Endometrial microvascular endothelial cells (primary cell): ENCODE measurements at regions not wholly inside any gene's neighbourhood (a gene's known extent, or its start where the extent isn't known, plus 50 kb on each side); places are given as distances from the start of the nearest gene placed in this dataset.

Experiments used
- in situ Hi-C: cut with HindIII; loops from 2 replicates; pipeline ENCODE4 v1.10.0; 2017; ENCODE audit warnings: low sequenced_read_pairs, low pct_unique_long_range_greater_than_20kb; ENCODE audit errors: inconsistent ontology term

DNA sequence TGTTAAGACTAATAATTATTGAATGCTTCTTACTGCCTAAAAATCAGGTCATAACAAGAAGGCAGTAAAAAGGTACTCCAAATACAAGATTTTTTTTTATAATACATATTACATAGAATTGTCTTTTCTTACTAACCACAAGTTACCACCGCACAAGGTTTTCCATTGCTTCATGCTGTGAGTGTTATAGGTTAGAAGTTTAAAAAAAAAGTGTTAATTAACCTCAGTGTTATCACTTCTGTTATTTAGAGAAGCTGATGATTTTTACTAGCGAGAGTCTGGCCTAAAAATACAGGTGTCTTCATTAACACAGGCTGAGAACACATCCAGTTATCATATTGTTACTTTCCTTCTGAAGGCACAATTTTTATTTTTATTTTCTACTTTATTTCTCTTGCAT is 1281.9 kb upstream of the CELF2 start:
- in situ Hi-C loops: no loop called here

DNA sequence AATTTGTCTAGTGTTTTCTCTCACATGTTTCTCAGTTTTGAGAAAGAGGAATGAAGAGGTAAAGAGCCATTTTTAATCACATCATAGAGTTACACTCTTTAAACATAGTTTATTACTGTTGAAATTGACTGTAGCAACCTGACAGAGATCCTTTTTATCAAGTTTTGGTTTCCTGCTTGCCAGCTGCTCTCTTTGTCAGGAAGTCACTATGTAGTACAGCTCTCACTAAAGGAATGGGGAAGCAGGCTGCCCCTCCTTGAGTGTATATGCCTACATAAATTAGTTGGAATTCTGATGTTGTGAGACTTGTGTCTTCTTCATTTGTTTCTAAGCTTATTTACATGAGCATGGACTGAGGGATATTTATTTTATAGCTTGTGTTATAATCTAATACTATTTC is 1274.0 kb upstream of the CELF2 start:
- in situ Hi-C loops: no loop called here

DNA sequence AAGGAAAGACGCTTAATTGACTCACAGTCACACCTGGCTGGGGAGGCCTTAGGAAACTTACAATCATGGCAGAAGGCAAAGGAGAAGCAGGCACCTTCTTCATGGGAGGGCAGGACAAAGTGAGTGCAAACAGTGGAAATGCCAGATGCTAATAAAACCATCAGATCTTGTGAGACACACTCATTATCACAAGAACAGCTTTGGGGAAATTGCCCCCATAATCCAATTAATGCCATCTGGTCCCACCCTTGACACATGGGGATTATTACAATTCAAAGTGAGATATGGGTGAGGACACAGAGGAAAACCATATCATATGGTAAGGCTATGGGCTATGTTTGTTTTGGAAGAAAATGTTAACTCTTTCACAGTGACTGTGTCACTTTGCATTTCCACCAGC is 1272.5 kb upstream of the CELF2 start:
- in situ Hi-C loops: no loop called here

DNA sequence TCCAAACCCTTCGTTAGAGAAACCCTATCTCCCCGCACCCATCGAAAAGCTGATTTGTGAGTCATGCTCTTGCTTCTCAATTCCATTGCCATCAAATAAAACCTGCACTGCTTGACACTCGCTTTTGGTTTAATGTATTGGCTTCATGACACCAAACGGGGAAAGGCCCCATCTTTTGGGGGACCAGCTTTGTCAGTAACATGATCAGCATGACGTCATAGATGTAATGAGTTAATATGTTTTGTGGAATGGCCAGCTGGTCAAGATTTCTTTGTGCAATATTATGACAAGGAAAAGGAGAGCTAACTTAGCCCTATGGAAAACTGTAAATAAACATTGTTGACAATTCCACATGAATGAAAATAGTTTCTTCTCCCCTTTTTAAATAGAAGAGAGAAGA is 1260.5 kb upstream of the CELF2 start:
- in situ Hi-C loops: no loop called here

DNA sequence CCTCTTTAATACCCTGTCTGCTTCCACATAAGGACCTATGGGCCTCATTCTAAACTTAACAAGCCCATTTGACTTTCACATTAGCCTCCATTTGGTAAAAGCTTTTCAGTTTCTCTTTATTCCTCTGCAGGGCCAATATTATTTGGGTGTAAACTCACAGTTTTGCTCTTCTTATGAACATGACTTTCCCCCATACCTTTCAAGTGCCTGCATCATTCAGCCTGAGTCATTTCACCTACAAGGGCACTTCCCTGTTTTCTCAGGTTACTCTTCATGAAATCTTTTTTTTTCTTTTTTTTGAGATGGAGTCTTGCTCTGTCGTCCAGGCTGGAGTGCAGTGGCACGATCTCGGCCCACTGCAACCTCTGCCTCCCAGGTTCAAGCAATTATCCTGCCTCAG is 1258.1 kb upstream of the CELF2 start:
- in situ Hi-C loops: no loop called here

DNA sequence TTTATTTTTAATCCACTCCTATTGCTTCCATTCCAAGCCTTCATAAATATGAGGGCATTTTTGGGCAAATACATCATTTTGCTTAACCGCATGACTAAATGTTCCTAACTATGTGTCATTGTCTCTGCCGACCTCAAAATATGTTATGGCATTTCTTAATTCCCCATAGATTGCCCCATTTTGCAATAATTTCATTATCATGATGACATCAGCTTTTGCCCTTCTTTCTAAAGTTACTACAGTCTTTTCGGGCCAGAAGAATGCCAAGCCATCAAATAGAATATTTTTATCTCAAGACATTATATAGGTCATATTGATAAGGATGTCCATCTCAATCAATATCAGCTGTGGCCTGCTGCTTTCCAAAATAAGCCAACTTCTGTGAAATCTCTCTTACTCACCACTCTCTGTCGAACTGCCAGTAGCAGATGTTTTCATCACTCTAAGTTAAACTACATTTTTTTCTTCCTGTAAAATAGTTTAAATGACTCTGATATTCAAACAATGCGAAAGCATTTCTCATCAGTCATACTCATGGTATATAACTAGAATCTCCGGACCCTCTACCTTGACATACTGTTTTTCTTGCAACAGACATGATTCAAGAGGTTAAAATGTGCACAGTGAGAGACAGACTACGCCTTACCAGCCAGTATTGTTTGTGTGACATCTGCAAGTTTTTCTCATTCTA is 1254.6 kb upstream of the CELF2 start:
- in situ Hi-C loops: no loop called here

DNA sequence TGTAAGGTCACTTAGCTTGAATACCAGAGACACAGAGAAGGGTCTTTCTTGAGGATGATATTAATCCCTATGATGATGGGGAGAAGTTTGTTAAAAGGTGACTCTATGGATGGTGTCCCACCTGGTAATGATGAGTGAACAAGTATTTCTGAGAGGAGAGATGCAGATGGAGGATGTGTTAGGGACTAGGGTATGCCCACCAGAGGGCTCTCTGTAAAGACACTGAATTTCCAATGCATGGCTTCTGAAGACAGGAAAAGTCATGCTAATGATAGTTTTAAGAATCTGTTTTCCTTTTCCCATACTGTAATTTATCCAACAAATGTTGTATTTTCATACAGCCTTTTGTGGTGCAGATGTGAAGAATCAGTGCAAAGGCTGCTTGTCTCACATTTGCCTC is 1250.9 kb upstream of the CELF2 start:
- in situ Hi-C loops: no loop called here

DNA sequence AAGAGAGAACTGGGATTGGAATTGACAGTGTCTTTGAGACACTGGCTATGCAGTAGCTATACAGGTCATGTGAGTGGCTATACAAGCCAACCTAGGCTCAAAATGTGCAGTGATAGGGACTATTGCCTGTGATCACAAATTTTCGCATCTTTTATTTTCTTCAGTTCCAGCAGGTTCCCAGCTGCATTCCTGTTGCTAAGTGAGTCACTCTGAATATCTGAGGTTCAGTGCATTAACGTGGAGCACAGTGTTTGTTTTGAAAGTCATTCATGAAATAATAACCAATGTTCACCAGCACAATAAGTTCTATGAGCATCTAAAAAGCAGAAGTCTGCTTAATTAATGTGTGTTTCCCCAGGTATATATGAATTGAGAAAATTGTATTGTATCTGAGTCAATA is 1236.0 kb upstream of the CELF2 start:
- in situ Hi-C loops: no loop called here

DNA sequence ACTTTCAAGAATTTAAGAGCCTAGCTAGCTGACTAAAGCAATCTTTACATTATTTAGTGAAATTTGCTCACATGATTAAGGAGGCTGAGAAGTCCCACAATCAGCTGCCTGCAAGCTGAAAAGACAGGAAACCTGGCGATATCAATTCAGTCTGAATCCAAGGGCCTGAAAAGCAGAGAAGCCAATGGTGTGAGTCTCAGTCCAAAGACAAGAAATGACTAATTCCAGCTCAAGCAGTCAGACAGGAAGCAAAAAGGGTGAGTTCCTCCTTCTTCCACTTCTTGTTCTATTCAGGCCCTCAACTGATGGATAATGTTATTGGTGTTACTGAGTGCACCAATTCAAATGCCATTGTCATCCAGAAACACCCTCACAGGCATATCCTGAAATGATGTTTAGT is 1231.6 kb upstream of the CELF2 start:
- in situ Hi-C loops: no loop called here

DNA sequence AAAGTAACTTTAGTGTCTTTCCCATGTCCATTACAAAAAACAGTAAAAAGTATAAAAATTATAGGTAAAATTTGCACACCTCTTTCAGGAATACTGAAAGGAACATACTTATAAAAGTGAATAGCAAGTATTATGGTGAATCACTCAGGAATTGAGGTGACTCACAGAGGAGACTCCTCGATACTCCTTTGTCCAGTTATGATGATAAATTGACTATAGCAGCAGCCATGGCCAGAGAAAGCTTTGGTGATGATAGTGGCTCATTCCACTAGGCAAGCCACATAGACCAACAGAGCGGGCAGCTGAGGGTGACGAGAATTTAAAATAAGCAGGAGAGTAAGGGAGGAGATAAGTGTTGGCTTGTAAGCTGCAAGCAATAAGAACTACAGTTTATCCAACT is 1231.1 kb upstream of the CELF2 start:
- in situ Hi-C loops: no loop called here

DNA sequence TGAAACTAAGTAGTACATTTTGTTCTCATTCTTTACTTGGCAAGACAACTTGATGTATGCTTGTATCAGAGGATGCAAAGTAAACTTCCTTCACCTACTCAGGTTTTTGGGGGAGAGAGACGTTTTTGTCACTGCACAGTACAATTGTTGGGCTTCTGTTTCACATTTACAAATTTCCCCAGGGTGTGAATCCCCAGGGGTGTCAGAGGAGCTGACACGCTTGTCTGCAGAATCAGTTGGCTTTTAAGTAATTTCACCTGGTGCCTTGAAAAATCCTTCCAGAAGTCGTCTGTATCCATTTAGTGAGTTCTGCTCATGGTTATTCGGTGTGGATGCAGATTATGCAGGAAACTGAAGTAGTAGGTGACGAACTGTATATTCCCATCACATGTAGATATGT is 1227.7 kb upstream of the CELF2 start:
- in situ Hi-C loops: no loop called here

DNA sequence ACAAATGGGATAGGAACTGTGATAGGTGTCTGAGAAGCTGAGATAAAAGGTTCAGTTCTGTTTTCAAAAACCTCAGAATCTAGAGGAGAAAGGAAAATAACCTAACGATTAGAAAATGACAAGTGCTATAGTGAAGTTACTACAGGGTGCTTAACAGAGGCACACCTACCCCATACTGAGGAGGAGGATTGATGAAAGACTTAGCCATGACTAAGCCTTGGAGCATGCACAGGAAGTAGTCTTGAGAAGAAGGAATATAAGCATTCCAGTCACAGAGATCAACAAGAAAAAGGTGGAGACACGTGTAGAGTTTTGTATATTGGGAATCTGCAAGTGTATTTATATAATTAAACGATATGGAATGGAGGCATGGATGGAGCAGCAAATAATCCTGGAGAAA is 1225.5 kb upstream of the CELF2 start:
- in situ Hi-C loops: no loop called here

DNA sequence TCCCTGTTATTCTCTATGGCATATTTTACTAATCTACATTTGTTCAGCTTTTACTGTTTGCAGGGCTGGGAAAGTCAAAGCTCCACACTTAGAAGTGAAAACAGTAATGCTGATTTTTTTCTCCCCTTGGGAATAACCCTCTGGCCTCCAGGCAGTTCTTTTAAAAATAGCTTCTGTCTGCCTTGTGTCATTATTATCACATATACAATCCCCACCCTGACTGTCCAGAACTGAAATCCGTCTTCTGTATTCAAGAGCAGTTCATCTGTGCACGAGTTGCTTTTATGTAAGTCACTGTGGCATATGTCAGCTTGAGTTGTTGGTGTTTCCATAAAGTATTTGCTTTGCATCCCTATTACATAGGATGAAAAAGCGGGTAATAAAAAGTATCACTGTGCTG is 1221.1 kb upstream of the CELF2 start:
- in situ Hi-C loops: no loop called here

DNA sequence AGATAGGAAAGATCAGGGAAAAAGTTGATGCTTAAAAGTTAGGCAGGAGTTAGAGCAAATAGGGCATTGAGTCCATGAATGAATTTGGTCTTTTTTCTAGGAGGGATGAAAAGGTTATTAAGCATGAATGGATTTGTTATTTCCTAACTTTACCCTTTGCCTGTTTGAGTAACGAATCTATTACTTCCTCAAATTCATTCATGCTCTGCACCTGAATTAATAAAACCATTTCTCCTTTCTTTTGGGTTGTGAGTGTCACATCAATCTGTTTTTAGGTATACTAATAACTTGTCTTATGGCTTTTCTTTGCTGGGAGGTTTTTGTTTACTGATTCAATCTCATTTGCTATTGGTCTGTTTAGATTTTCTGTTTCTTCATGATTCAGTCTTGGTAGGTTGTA is 1217.7 kb upstream of the CELF2 start:
- in situ Hi-C loops: no loop called here

DNA sequence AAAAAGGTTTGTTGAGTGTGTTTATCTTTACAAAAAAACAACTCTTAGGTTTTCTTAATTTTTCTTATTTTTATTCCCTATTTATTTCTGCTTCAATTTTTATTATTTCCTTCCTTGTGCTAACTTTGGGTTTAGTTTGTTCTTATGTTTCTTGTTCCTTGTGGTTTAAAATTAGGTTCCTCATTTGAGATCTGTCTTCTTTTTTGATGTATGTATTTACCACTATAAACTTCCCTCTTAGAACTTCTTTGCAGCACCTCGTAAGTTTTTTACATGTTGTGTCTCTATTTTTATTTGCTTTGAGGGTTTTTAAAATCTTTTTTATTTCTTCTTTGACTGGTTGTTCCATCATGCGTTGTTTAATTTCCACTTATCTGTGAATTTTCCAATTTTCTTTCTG is 1217.1 kb upstream of the CELF2 start:
- in situ Hi-C loops: no loop called here

DNA sequence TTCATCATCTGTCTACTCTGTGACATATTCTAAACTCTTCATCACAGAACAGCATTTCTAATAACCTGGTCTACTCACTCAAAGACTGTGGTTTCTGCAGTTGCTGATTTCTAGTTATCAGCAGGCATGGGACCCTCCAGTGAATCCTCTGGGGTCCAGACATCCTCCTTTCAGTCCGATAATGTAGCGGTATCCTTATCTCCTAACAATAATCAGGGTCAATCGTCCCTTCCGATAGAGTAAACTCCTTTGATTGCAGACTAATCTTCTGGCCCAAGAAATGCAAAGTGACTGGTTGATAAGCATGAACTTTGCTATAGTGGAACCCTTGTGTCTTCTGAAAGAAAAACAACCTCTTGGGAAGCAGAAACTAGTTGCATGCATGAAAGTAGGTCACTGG is 1209.8 kb upstream of the CELF2 start:
- in situ Hi-C loops: no loop called here

DNA sequence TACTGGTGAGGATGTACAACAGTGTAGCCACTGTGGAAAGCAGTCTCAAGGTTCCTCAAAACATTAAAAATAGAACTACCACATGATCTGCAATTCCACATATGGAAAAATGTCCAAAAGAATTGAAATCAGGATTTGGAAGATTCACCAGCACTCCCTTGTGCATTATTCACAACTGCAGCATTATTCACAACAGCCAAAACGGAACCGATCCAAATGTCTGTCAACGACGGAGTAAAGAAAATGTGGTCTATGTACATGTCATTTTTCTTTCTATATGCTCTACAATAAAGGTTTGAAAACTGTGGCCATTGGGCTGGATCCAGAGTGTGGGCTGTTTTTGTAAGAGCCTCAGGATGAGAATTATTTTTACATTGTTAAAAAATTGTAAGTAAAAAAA is 1206.1 kb upstream of the CELF2 start:
- in situ Hi-C loops: no loop called here

DNA sequence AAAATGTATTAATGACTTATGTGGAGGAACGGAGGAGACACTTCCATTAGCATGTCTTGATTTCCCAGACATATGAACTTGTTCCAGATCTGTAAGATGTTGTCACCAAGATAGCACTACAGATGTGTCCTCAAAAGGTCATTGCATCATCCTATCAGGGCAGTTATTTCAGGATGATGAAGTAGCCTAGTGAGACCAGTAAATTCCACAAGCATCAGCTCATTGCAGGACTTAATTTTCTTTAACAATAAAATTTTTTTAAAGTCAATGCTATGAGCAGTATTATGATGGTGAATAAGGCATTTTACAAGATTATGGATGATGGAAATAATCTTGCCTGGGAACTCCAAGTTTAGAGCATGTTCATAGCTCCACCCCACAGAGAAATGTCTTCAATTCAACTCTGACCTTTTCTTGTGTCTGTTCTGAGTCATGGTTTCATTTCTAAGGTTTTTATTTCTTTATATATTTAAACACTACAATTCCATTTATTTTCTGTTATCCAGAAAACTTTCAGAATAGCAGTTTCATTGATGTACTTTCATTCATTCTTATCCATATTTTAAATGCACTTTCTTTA is 1203.3 kb upstream of the CELF2 start:
- in situ Hi-C loops: no loop called here

DNA sequence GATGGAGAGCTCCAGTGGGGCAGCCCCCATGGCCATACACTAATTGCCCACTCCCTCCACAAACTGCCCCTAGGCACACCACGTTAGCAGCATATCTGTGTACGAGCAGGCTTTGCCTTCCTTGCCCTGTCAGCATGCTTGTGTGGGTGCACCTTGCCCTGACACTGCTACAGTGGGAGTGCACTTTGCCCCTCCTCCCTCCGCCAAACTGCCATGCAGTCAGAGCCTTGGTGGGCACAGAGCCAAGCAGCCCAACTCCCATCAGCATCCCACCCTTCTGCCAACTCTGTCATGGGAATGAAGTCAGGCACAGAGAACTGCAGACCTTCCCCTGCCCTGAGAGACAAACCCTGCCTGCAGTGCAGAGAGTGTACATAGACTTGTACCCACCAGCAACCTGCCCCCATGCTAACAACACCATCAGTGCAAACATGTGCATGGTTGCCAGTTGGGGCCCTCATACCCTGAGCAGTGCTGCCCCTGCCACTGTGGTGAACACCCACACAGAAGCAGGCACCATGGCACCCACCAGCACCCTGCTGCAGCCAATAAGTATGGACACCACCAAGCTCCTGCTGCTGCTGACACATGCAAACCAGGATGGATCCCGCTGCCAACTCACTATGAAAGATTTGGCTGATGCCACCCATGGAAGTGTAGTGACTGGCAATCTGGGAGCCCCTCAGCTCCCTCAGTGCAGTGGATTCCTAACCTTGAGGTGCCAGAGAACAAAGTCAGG is 1197.7 kb upstream of the CELF2 start:
- in situ Hi-C loops: no loop called here

DNA sequence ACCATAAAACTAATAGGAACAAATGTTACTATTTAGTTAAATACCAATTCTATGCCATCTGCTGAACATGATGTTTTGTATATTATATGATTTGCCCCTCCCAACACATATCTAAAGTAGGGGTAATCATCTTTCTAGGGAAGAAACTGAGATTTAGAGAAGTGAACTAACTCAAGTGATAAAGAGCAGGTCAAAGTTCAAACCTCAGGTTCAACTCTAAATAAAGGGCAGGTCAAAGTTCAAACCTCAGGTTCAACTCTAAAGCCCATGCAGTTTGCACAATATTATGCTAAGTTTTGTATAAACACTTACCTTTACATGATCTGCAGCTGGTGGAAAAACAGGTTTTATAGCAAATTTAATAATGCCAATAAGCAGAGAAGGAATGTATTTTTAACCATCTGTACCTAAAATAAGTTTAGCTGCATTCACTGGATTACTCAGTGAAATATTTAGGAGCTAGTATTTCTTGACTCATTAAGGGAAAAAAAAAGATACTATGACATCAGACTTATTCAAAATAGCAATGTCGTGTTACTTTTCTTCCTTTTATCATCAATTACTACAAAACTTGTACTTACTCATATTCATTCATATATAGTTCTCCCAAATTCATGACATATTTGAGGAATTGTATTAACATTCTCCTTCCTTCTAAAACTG is 1194.3 kb upstream of the CELF2 start:
- in situ Hi-C loops: no loop called here
